PC-9 (cell line): ENCODE measurements at regions not wholly inside any gene's neighbourhood (a gene's known extent, or its start where the extent isn't known, plus 50 kb on each side); places are given as distances from the start of the nearest gene placed in this dataset.

ENCODE experiments used
- BruUV-seq: library from RNA; stranded (reverse); fragments of 400-500 nt; replicated peaks from 2 replicates; lab custom pipeline; 2021; lab: Mats Ljungman, UMichigan
- CTCF ChIA-PET: fragments of 300-600 bp; sonication (Branson Sonifier 250); formaldehyde crosslinking; loops from one replicate; lab custom pipeline; 2022; ENCODE audit warnings: antibody characterized with exemption; lab: Charles Lee
- POLR2A ChIA-PET: fragments of 300-600 bp; sonication (Branson Sonifier 250); formaldehyde crosslinking; loops from one replicate; lab custom pipeline; 2022; ENCODE audit warnings: antibody characterized with exemption; ENCODE audit not compliant: unreplicated experiment; lab: Charles Lee
- DNase-seq, 2 experiments: peaks; one replicate each; pipeline versions ENCODE4 v3.0.0 to v3.0.0-alpha.2; 2015 to 2022; ENCODE audit warnings: mixed read lengths in 1 of 2
- H2AFZ ChIP-seq: fragments of 200-600 bp; sonication (generic); 2 replicates; pipeline ENCODE4 v1.8.1; 2017; ENCODE audit warnings: antibody characterized with exemption
- H3F3A ChIP-seq: fragments of 200-600 bp; sonication (generic); 2 replicates; pipeline ENCODE4 v1.8.1; 2017; ENCODE audit warnings: antibody characterized with exemption, mild to moderate bottlenecking, low read depth; ENCODE audit not compliant: insufficient read depth
- H3K27ac ChIP-seq: fragments of 200-600 bp; sonication (generic); 2 replicates; pipeline ENCODE4 v1.6.1; 2016; ENCODE audit warnings: mixed run types
- H3K27me3 ChIP-seq: fragments of 200-600 bp; sonication (generic); 2 replicates; pipeline ENCODE4 v1.6.1; 2016; ENCODE audit warnings: low read depth, mixed run types; ENCODE audit not compliant: insufficient read depth
- H3K36me3 ChIP-seq: fragments of 200-600 bp; sonication (generic); 2 replicates; pipeline ENCODE4 v1.6.1; 2016; ENCODE audit warnings: low read depth, mixed run types
- H3K4me1 ChIP-seq: fragments of 200-600 bp; sonication (generic); replicated peaks from 2 replicates; pipeline ENCODE4 v1.6.1; 2016; ENCODE audit warnings: mixed run types; ENCODE audit not compliant: insufficient read depth
- H3K4me2 ChIP-seq: fragments of 200-600 bp; sonication (generic); 2 replicates; pipeline ENCODE4 v1.6.1; 2017; ENCODE audit warnings: mixed run types
- H3K4me3 ChIP-seq: fragments of 200-600 bp; sonication (generic); 2 replicates; pipeline ENCODE4 v1.6.1; 2016; ENCODE audit warnings: mixed run types
- H3K79me2 ChIP-seq: fragments of 200-600 bp; sonication (generic); 2 replicates; pipeline ENCODE4 v1.6.1; 2017; ENCODE audit warnings: low read depth, mixed run types
- H3K9me2 ChIP-seq: fragments of 200-600 bp; sonication (generic); 2 replicates; pipeline ENCODE4 v1.8.1; 2017; ENCODE audit warnings: mild to moderate bottlenecking; ENCODE audit not compliant: insufficient read depth
- H3K9me3 ChIP-seq: fragments of 200-600 bp; sonication (generic); 2 replicates; pipeline ENCODE4 v1.8.1; 2016; ENCODE audit warnings: low read depth; ENCODE audit not compliant: insufficient read depth
- H4K20me1 ChIP-seq: fragments of 200-600 bp; sonication (generic); 2 replicates; pipeline ENCODE4 v1.8.1; 2017; ENCODE audit not compliant: insufficient read depth
- CTCF ChIP-seq: fragments of 200-600 bp; sonication (generic); conservative IDR thresholded peaks from 2 replicates; pipeline ENCODE4 v1.6.1; 2017; ENCODE audit warnings: mixed run types, antibody characterized with exemption, mild to moderate bottlenecking, moderate library complexity
- EZH2 ChIP-seq: fragments of 200-600 bp; sonication (generic); IDR thresholded peaks from 2 replicates; pipeline ENCODE4 v1.8.0; 2017; ENCODE audit warnings: antibody characterized with exemption, low read depth
- intact Hi-C: fragments of 100-400 bp; cut with micrococcal nuclease; formaldehyde crosslinking; loops from one replicate; pipeline ENCODE4 v1.10.0; 2022; ENCODE audit not compliant: unreplicated experiment

DNA sequence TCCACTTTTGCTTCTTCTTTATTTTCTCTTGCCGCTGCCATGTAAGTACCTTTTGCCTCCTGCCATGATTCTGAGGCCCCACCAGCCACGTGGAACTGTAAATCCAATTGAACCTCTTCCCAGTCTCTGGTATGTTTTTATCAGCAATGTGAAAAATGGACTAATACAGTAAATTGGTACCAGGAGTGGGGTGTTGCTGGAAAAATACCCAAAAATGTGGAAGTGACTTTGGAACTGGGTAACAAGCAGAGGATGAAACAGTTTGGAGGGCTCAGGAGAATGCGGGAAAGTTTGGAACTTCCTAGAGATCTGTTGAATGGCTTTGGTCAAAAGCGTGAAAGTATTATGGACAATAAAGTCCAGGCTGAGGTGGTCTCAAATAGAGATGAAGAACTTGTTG is 670.3 kb upstream of the ZWINT start:
- POLR2A ChIA-PET: no interaction called here
- no peaks in the 10 kb centered on the region for H3K79me2 ChIP-seq

GRCh38 chr10:57026307-57026706 is 665.2 kb upstream of the ZWINT start:
- H3K27ac ChIP-seq: no peak overlapping the region
- no peaks in the 10 kb centered on the region for H3K9me2 ChIP-seq
- ChIA-PET CTCF (no interaction called here), POLR2A (no interaction called here)
- BruUV-seq: no TSS peak
- peak in 1 of 2 experiments; percentile 18 for DNase-seq
- no peaks in the 10 kb centered on the region for H3K4me1 ChIP-seq
- intact Hi-C loops: no loop called here
- no peaks in the 10 kb centered on the region for H3K27me3 ChIP-seq
- no peak for TF ChIP-seq EZH2
- TF ChIP-seq CTCF: no peak
- H3K4me2 ChIP-seq: no peak overlapping the region
- H2AFZ ChIP-seq: no peak overlapping the region; the same call in 1 of the 2 replicates
- 0 out of 2 replicates have a peak, but pooled peaks cover 3% of the 10 kb centered on the region for H3K9me3 ChIP-seq
- no peaks in the 10 kb centered on the region for H3K79me2 ChIP-seq
- no peak overlapping the region for H3K4me3 ChIP-seq
- H4K20me1 ChIP-seq: no peaks in the 10 kb centered on the region
- H3F3A ChIP-seq: no peaks in the 10 kb centered on the region
- no peaks in the 10 kb centered on the region for H3K36me3 ChIP-seq

More for the DNA sequence above, 670.3 kb upstream of the ZWINT start:
- Histone ChIP-seq H3F3A (no peaks in the 10 kb centered on the region), H3K4me1 (no peaks in the 10 kb centered on the region), H3K27ac (no peak overlapping the region), H3K4me3 (no peak overlapping the region), H2AFZ (no peak overlapping the region), H3K36me3 (no peaks in the 10 kb centered on the region), H3K9me3 (peaks cover 10% of the 10 kb centered on the region; the same call in 1 of the 2 replicates), H3K27me3 (no peaks in the 10 kb centered on the region), H3K4me2 (no peak overlapping the region), H4K20me1 (no peaks in the 10 kb centered on the region), H3K9me2 (no peaks in the 10 kb centered on the region)
- CTCF ChIA-PET: no interaction called here
- intact Hi-C loops: no loop called here
- no peak for TF ChIP-seq CTCF
- no peak for TF ChIP-seq EZH2
- BruUV-seq: no TSS peak
- no peak for DNase-seq

DNA sequence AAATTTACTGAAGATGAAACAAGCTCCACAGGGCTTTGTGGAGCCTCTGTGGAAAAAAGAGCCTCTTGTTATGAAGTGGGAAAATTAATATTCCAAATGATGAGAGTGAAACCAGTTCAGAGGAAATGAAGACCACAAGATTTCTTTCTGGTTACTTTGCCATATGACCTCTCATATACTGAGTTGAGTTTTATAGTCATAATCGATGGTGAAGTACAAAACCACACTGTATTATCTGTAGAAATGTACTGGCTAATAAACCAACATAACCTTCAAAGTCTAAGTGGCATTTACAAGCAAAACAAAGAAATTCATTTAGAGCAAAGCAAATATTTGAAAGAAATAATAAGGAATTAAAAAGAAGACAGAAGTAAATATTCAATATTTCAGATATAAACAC is 662.6 kb upstream of the ZWINT start:
- no peaks in the 10 kb centered on the region for H3K27me3 ChIP-seq
- H3F3A ChIP-seq: no peaks in the 10 kb centered on the region
- H4K20me1 ChIP-seq: no peaks in the 10 kb centered on the region
- no peaks in the 10 kb centered on the region for H3K36me3 ChIP-seq
- no TSS peak for BruUV-seq
- H3K4me1 ChIP-seq: no peaks in the 10 kb centered on the region
- no peak for DNase-seq
- ChIA-PET CTCF (no interaction called here), POLR2A (no interaction called here)
- no peaks in the 10 kb centered on the region for H3K79me2 ChIP-seq
- no peaks in the 10 kb centered on the region for H3K9me2 ChIP-seq
- no peak overlapping the region for H3K27ac ChIP-seq
- H3K9me3 ChIP-seq: no peaks in the 10 kb centered on the region
- H3K4me3 ChIP-seq: no peak overlapping the region
- TF ChIP-seq CTCF (no peak), EZH2 (no peak)
- intact Hi-C loops: no loop called here
- H3K4me2 ChIP-seq: no peak overlapping the region
- H2AFZ ChIP-seq: no peak overlapping the region
